LNCaP clone FGC (cell line): ENCODE measurements at regions not wholly inside any gene's neighbourhood (a gene's known extent, or its start where the extent isn't known, plus 50 kb on each side); places are given as distances from the start of the nearest gene placed in this dataset.

Source experiments
- DNase-seq: peaks from one replicate; pipeline ENCODE4 v3.0.0-alpha.2; 2011; ENCODE audit warnings: low read depth
- H3K4me3 ChIP-seq: 2 replicates; pipeline ENCODE4 v1.5.1; 2011; ENCODE audit warnings: mild to moderate bottlenecking, low read depth, low read length, control low read depth
- CTCF ChIP-seq: IDR thresholded peaks from 2 replicates; pipeline ENCODE4 v1.5.1; 2012; ENCODE audit warnings: mild to moderate bottlenecking; ENCODE audit not compliant: control insufficient read depth, insufficient read depth; ENCODE audit errors: extremely low read depth

DNA sequence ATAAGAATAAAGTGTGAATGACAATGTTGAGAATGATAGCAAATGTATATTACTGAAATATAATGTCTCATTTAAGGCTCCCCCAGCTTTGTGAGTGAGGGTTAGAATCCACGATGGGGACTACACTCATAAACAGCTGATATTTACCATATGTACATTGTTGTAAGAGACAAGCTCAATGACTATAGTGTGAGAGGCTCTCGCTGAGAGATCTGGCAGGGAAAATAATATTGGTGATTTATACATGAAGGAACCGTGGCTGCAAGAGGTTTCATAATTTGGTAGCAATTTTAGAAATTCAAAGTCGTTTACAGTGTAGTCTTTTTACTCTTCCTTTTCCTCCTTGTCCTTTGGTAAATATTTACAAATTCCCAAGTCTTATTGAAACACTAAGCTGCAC, 342.2 kb upstream of the AKR1E2 start:
- no peak overlapping the region for H3K4me3 ChIP-seq
- DNase-seq, result no peak
- TF ChIP-seq CTCF, result no peak

DNA sequence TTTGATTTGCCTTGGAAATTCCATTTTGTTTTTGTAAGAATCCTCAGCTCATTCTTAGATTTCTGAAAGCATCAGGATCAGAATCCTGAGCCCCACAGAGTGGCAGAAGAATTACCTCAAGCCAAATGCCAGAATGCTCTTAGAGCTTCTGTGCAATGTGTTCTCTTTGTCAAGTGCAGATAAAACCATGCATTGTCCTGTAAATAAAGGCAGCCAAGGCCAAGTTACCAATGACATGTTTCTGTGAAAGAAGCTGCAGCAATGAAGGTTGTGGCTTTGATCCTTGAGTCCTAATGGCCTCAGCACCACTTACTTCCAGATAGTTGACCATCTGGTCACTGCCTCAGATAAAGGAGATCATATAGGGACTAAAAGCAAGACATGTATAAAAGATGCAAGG, 343.3 kb upstream of the AKR1E2 start:
- no peak overlapping the region for H3K4me3 ChIP-seq
- no peak for TF ChIP-seq CTCF
- no peak for DNase-seq

- no peak for DNase-seq
- no peak for TF ChIP-seq CTCF
Observed at GRCh38 chr10:4481192-4481591, 344.8 kb upstream of the AKR1E2 start.

DNA sequence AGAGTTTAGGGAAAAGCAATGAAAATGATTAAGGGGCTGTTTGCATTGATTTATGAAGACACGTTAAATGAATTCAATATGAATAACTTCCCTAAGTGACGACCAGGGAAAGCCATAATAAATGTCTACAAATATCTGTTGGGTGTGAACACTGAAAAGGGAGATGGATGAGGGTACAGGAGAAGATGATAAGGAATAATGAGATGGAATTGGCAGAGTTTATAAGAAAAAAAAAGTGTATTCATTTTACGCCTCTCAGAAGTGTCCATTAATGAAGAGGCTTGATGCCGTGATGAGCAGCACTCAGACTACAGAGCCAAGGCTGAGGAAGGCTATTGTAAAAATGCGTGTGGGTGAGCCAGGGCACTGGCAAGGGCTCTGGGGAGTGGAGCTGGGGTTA, 346.7 kb upstream of the AKR1E2 start:
- no peak for TF ChIP-seq CTCF

More at GRCh38 chr10:4481192-4481591, 344.8 kb upstream of the AKR1E2 start:
- H3K4me3 ChIP-seq, result no peak overlapping the region

DNA sequence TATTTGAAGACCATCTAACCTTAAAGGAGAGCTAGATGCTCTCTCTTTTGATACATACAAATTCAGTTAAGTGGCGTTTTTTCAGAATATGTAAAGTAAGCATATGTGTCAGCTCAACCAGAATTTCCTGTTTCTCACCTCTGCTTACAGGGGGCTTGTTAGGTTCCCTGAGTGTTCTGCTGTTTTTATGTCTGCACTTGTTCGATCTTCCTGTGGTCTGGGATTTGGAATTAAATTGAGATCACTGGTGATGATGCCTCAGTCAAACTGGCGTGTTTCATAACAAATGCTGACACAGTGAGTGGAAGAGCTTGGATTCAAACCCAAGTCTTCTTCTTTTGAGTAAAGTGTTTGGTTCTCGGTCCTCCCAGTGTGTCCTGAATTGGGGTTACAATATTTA, 348.3 kb upstream of the AKR1E2 start:
- DNase-seq, result no peak
- no peak for TF ChIP-seq CTCF
- H3K4me3 ChIP-seq, result no peak overlapping the region

More for the DNA sequence above, 346.7 kb upstream of the AKR1E2 start:
- DNase-seq, result no peak
- H3K4me3 ChIP-seq, result no peak overlapping the region

DNA sequence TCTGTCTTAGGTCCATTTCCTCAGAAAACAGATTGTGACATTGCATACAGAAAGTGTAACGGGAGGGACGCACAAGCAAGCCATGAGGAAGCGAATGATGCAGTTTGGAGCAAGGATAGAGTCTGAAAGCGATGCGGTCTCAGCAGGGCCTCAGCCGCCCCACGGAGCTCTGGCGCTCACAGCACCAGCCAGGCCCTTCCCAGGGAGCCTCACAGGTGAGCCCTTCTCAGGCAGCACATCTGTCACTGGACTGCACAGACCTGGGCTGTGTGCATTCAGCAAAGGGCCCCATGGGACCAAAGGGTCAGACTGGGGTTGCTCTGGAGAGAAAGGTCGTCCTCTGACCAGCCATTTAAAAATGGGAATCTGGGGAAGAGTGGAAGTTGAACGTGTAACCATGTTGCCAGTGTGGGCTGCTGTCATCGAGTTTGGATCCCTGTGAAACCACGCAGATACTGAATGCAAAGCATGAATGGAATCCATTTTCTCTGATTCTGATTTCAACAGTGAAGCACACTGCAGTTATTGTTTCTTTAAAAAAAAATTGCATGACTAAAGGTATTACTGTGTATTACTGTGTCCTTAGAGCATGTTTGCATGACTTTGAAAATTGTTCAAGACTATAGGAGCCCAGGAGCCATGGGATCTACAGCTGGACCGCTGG, 350.0 kb upstream of the AKR1E2 start:
- DNase-seq, result no peak
- TF ChIP-seq CTCF, result no peak
- H3K4me3 ChIP-seq, result no peak overlapping the region

GRCh38 chr10:4474829-4475228, 351.2 kb upstream of the AKR1E2 start:
- no peak overlapping the region for H3K4me3 ChIP-seq
- no peak for DNase-seq
- no peak for TF ChIP-seq CTCF
